HG03159 (cell line): ENCODE measurements at regions not wholly inside any gene's neighbourhood (a gene's known extent, or its start where the extent isn't known, plus 50 kb on each side); places are given as distances from the start of the nearest gene placed in this dataset.
"Not testable (repeated sequence)": the region's sequence is repeated elsewhere in the genome, so short reads cannot be mapped to it uniquely, and the experiment has no call there.

ENCODE experiments used
- ATAC-seq: cut with Tn5 transposase; IDR thresholded peaks from one replicate; pipeline ENCODE4 v1.9.1; 2021; ENCODE audit warnings: mild to moderate bottlenecking, moderate library complexity; ENCODE audit not compliant: unreplicated experiment

DNA sequence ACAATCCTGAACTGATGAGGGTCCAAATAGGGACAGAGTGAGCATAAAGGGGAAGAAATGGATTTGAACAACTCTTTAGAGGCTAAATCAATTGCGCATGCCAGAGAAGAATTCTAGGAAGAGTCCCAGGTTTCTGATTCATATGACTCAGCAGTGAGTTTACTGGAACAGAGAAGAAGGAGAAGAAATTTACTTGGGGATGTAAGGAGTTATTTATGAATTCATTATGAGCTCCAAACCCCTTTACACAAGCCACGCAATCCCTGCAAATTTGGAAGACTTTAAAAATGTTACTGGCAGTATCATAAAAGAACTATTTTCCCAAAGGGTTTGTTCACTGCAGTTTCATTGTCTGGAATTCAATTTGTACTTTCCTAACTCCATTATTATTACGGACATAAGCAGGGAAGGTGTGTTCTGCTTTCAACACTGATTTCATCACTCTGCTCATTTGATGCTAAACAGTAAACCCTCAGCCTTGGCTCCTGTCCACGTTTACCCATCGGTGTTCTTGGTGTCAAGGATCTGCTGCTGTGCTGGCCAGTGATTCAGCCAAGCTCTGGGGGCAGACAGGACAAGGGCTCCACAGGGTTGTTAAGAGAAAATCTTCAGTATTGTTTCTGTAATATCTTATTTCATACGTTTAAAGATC lies 273.7 kb downstream of the HNRNPD start:
- no peak for ATAC-seq

DNA sequence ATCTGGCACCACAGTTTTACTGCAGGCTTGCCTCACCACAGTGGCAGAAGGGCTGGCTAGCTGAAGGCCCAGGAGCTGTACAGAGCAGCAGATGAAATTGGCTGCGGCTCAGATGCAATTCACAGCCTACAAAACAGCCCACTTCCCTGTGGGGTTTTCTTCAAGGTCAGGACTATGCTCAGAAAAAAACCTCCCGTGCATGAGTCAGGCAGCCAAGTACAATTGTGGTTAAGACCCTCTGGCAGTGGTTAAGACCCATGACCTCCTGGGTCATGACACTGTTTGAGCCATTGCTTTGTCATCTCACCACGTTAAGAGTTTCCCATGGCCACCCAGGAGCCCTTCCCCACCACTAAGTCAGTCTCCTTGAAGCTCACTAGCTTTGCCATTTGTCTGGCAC lies 276.3 kb downstream of the HNRNPD start:
- ATAC-seq = no peak

DNA sequence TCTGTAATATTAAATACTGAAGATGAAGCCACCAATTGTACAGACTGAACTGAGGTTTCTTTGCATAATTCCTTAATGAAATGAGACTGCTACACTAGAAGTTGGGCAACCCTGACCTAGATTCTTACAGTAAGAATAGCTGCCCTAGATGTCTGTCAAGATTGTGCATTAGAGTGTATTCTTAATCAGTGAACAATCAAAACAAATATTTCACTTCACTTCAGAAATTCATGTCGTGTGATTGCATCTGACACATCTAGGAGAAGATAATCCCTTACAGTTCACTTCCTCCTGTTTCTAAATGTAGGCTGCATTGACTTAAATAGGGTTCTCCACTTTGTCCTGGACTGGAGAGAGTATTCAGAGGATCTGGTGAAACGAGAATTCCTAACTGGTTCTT lies 283.1 kb downstream of the HNRNPD start:
- no peak for ATAC-seq

DNA sequence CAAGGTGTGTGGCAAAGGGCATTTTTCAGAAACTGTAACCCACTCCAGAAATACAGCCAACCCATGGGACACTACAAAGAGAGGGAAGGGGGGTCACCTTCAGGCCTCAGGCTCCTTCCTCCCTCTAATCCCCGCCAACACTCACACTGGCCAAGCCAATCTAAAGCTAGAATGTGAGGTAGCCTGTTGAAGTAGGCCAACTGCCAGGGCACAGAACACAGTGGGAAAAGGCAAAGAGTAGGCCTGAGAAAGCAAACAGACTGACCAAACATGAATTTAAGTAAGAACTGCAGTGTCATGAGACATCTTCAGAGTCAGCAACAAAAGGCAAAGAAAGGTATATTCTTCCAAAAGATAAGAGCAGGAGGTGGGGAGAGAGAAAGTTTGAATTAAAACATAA lies 289.0 kb downstream of the HNRNPD start:
- no peak for ATAC-seq

DNA sequence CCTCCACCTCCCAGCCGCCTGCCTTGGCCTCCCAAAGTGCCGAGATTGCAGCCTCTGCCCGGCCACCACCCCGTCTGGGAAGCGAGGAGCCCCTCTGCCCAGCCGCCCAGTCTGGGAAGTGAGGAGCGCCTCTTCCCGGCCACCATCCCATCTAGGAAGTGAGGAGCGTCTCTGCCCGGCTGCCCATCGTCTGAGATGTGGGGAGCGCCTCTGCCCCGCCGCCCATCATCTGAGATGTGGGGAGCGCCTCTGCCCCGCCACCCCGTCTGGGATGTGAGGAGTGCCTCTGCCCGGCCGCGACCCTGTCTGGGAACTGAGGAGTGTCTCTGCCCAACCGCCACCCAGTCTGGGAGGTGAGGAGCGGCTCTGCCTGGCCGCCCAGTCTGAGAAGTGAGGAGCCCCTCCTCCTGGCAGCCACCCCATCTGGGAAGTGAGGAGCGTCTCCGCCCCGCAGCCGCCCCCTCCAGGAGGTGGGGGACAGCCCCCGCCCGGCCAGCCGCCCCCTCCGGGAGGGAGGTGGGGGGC lies 296.3 kb downstream of the HNRNPD start:
- not testable (repeated sequence) for ATAC-seq

DNA sequence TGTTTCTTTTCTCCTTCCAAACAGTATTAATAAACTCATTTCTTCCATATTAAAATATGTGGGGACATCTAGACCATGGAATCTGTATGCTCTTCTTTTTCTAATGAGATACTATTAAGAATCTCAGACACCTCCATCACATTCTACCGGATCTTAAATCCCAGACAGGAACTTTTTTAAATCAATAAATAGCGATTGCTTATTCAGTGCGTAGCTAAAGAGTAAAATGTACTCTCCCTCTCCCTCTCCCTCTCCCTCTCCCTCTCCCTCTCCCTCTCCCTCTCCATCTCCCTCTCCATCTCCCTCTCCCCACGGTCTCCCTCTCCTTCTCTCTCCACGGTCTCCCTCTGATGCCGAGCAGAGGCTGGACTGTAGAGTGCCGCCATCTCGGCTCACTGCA lies 297.0 kb downstream of the HNRNPD start:
- no peak for ATAC-seq

DNA sequence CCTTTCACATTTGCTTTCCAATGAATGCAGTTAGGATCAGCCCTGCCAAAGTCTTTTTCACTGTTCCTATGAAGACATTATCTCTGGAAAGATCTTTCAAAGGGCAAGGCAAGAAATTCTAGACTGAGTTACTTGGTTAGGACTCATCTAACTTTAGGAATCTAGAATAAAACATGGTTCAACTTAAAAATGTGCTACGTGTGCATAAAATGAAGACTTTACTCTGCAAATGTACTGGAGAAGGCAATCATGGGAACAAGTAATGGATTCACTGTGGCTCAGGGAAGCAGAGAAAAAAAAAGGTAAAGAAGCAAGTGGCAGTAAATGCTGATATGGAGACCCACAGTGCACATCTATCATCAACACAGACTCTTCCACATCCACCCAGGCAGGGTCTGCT lies 297.4 kb downstream of the HNRNPD start:
- ATAC-seq = no peak

DNA sequence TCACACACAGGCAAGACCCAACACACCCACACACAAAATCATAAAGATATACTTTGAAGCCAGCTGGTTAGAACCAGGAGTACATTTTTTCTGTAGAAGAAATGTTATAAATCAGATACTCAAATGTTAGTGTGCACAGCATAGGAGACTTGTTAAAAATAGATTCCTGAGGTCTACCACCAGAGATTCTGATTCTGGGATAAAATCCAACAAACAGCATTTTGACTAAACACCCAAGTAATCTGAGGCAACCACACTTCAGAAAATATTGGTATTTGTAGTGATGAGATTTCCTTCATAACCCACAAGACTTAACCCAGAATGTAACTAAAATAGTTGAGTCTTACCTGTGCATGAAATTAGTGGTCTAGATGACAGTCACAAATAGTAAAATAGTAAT lies 301.8 kb downstream of the HNRNPD start:
- no peak for ATAC-seq

DNA sequence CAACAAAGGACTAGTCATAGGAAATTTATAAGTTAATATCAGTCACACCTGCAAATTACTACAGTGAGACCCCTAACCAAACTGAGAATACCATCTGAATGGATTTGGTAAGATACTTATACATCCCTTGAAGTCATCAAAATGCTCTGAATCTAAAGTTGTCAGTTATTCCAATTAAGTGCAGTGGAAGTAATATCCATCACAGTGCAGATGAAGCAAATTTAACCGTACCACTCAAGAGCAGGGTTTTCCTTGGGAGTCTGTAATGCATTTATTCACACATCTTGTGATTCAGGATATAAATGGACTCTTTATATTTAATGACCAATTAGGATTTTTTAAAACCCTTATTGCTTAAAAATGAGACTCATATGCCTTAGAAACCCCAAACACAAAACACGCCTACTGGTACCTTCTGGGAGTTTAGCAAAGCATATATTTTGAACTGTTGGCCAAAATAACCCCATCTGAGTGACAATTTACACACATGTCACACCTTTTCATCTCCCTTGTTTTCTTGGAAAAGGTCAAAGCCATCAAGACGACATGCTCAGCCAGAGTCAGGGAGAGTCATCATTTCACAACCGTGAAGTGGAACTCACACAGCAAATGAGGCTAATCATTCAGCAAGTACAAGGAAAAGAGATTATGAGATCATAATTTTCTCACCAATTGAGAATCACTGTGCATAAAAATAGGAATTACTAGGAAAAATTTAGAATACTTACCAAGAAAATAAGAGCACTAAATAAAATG lies 303.7 kb downstream of the HNRNPD start:
- ATAC-seq = no peak

DNA sequence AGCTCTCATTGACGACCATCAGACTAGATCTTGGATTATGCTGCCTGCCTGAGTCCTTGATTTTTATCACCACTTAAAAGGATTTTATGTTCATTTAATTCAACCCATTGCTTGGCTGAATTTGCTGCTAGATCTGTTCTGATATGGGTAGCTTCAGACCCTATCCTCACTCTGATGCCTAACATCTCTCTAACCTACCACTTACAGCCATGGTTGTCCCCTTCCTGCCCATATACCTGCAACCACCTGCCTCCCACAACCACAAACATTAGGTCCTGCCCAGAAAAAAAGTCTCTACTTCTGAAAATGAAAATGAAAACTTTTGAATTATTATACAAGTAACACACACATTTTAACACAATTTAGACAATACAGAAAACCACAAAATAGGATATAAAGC lies 310.8 kb downstream of the HNRNPD start:
- ATAC-seq = no peak

DNA sequence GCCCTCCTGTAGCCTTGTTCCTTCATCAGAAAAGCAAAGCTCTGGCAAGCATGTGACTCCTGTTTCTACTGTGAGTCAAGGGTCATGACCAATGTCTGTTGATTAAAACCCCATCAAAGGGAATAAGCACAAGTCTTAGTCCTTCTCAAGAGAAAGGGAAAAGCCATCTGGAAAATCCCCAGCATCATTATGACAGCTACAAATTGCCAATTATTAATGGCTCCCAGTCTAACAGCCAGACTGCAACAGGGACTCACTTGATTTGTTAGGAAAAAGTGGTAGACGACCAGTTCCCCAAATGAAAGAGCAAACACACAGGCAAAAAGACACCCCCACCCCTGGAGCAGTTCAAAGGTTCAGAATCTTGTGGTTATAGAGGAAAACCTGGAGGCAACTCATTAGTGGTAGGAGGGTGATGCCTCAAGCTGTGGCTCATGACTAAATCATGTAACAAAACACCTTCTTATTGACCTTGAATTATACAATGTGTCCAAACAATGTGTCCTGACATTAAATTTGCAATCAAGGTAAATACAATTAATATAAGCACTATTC lies 315.7 kb downstream of the HNRNPD start:
- no peak for ATAC-seq

DNA sequence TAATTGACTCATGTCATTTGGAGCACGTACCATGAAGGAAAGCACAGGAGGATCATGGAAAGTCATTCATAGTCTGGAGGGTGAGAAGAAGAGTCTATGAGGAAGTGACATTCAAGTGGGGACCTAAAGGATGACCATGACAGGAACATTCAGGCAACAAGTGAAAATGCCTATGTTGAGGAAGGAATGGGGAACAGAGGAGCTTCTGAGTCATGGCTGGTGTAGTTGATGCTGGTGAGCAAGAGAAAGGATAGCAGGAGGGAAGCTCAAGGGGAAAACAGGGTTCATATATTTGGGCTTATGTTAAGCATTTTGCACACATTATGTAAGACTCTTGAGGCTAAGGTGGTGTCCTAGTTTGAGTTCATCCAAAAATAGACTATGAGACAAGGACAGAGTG lies 318.6 kb downstream of the HNRNPD start:
- ATAC-seq = no peak

DNA sequence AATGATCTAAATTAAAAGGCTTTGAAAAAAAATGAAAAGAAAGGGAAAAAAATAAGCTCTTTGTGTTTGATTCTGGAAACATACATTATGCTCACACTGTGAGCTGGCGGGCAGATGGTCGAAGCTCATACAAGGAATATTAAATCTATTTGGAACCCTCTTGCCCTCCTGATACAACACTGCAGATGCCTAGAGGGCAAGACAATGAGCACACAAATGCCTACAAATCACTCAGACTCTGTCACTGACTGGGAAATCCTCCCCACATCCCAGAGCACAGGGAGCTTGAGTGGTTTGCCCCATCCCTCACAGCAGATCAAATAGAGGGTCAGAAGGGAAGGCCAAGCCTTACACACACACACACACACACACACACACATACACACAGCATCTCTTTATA lies 320.4 kb downstream of the HNRNPD start:
- ATAC-seq = no peak

DNA sequence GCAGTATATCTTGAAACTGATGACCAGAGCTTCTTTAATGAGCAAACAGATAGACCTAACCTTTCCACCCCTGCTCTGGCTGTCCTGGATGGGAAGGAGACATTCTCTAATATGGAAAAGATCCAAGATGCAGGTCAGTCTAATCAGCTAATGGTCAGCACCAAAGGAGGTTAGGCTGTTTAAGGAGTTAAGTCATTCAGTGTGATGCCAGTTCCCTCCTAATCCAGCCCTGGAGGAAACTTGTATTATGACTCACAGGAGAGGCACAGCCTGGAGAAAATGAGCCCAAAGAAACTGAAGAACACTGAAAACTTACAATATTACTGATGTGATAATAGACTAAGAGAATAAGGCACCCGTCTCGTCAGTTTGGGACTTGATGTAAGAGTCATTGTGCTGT lies 323.0 kb downstream of the HNRNPD start:
- ATAC-seq = no peak

DNA sequence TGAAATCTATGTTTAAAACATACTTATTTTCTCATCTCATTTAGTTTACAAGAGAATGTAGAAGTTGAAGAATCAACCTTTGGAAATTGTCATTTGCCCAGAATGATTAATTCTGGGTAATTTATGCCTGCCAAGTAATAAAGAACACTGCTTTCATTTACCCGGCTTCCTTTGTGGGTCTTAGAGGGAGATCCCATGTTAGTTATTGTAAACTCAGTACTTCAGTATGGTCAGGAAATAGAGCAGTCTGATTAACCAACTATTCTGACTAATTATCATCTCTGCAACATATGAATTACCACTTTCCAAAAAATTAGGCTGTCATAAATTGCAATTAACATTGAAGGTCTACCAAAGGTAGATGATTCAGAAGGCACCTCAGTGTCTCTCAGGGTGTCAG lies 324.5 kb downstream of the HNRNPD start:
- ATAC-seq = no peak

DNA sequence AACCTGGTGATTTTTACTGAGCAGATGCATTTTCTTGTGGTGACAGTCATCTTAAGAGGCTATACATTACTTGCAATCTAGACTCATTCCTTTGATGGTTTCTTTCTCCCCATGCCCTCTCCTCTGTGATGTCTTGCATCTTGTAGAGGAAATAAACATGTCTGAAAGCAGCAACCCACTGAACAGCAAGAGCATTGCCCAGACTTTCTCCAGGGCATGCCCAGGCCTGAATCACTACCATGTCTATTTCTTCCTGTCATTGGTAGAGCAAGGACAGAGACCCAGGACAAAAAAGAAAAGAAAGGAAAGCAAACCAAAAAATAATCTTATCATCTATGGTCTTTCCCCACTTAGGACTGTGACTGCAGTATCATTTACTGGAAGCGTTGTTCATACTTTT lies 326.1 kb downstream of the HNRNPD start:
- ATAC-seq = no peak

DNA sequence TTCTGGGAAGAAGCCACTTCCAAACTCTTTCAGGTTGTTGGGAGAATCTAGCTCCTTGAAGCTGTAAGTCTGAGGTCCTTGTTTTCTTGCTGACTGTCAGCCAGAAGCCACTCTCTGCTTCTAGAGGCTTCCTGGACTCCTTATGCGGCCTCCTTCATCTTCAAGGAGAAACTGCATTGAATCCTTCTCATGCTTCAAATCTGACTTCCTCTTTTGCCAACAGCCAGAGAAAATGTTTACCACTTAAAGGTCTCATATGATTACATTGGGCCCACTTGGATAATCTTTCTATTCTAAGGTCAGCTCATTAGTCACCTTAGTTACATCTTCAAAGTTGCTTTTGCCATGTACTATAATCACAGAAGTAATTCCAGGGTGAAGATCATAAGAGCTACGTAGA lies 327.0 kb downstream of the HNRNPD start:
- ATAC-seq = no peak

DNA sequence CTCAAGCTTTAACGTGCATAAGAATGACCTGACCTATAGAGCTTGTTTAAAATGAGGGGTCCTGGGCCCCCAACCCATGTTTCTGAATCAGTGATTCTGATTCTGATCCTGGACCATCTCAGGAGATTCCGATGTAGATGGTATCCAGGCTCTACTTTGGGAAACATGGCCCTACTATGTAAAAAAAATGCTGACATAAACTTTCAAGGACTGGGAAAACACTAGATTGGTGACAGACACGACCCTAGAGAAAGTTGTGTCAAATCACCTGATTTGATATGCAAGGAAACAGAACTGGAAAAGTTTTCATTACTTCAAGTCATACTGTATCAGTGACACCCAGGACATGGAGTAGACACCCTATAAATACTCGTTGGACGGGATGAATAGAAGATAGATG lies 328.5 kb downstream of the HNRNPD start:
- ATAC-seq = no peak

DNA sequence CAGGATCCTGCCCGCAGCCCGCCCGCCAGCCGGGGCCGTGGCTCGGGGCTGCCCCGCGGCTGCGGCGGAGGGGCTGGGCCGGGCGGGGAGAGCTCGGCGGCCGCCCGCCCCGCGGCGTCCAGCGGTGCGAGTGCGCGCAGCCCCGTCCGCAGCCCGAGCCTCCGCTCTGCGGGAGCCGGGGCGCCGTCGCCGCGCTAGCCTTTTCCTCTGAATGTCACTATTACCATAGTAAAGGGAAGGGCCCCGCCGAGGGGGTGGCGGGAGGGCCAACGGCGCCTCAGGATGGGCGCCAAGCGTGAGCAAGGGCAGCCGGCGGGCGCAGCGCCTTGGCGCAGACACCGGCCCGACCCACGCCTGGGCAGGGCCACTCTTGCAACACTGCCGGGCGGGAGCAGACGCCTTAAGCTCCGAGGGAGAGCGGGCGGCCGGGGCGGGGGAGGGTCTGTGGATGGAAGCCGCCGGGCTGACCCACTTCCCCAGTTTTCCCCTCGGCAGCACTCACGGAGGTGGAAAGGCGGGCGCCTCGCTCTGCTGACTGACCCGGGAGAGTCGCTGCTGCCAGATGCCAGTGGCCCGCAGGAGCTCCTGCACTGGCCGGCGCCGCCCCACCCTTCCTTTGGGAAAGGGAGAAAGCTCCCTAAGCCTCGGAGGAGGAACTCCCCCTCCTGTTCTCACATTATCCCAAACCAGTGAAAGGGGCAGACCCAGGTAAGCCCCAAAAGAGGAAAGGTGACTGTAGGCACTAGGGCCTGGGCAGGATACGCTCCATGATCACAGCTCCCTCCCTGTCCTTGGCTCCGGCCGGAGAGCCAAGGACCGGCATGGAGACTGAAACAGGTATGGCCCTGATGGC lies 329.4 kb downstream of the HNRNPD start:
- ATAC-seq = no peak

DNA sequence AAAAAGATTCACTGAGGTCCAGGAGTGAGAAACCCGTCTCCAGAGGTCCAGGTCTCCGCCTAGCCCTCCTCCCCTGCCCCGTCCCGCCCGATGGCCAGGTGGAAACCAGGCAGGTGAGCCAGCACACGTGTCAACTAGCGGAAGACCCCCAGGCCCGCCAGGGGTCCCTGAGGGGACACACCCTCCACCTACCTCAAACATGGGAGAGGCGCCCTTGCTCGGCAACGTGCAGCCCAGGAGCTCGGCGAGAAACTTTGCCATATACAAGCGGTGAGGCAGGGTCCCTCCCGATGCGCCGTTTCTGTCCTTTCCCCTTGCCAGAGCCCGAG lies 330.0 kb downstream of the HNRNPD start:
- ATAC-seq = no peak

DNA sequence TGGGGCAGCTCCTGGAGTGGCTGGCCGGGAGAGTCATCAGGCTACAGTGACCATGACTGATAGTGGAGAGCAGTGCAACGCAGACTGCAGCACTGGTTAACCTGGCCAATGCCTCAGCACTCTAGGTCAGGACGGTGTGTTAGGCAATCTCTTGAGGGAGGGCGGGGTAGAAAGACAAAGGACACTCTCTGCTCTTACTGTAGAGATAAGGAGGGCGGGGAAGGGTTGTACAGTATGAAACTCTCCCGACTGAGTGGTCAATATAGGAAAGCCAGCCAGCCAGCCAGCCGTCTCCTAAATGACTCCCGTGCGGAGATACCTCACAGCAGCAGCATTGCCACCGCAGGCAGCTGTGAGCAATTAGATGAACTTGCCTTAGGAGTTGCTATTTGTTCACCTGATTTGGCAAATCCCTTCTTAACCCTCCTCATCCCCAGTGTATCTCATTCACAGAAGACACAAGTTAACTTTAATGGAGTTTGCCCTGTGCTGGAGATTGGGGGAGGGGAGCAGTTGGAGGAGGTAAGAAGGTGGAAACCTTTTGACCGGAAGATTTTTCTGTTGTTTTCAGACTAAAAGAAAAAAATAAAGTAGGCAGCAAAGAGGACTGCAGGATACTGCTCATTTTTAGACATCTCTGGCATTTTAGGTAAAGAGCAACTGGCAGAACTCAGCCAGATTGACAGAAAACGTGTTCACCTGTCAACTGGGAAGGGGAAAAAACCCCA lies 330.5 kb downstream of the HNRNPD start:
- no peak for ATAC-seq
